ENCODE measurements at regions not wholly inside any gene's neighbourhood (a gene's known extent, or its start where the extent isn't known, plus 50 kb on each side); places are given as distances from the start of the nearest gene placed in this dataset.

GRCh38 chr13:39942552-39943273 lies 287.3 kb downstream of the COG6 start:
- H3K9ac ChIP-seq (ENCODE audit: low read length) = no peak overlapping the region
- no peaks in the 10 kb centered on the region for H3K27me3 ChIP-seq (ENCODE audit: control insufficient read depth in 1 of 2, insufficient read depth in 2 of 2, low read length in 2 of 2)
- no peak overlapping the region for H3K27ac ChIP-seq (ENCODE audit: low read depth, low read length)
- H3K36me3 ChIP-seq (ENCODE audit: insufficient read depth, low read length) = no peaks in the 10 kb centered on the region
- H3K9me3 ChIP-seq (ENCODE audit: low read length) = no peaks in the 10 kb centered on the region
- no peak overlapping the region for H3K4me3 ChIP-seq (ENCODE audit: low read depth in 1 of 2, low read length in 2 of 2)
- H3K4me1 ChIP-seq (ENCODE audit: insufficient read depth, low read length) = no peaks in the 10 kb centered on the region

- H3K4me1 ChIP-seq (ENCODE audit: insufficient read depth, low read length) = no peaks in the 10 kb centered on the region
- H3K9me3 ChIP-seq (ENCODE audit: low read length) = no peaks in the 10 kb centered on the region
- no peaks in the 10 kb centered on the region for H3K36me3 ChIP-seq (ENCODE audit: insufficient read depth, low read length)
- no peak overlapping the region for H3K27ac ChIP-seq (ENCODE audit: low read depth, low read length)
- no peaks in the 10 kb centered on the region for H3K27me3 ChIP-seq (ENCODE audit: control insufficient read depth in 1 of 2, insufficient read depth in 2 of 2, low read length in 2 of 2)
- H3K9ac ChIP-seq (ENCODE audit: low read length) = no peak overlapping the region
- no peak overlapping the region for H3K4me3 ChIP-seq (ENCODE audit: low read depth in 1 of 2, low read length in 2 of 2)
Measured at GRCh38 chr13:39943711-39944110, 288.2 kb downstream of the COG6 start.

GRCh38 chr13:39945226-39945625 lies 289.8 kb downstream of the COG6 start:
- H3K4me3 ChIP-seq (ENCODE audit: low read depth in 1 of 2, low read length in 2 of 2) = no peak overlapping the region
- H3K4me1 ChIP-seq (ENCODE audit: insufficient read depth, low read length) = no peaks in the 10 kb centered on the region
- H3K27ac ChIP-seq (ENCODE audit: low read depth, low read length) = no peak overlapping the region
- no peaks in the 10 kb centered on the region for H3K9me3 ChIP-seq (ENCODE audit: low read length)
- H3K36me3 ChIP-seq (ENCODE audit: insufficient read depth, low read length) = no peaks in the 10 kb centered on the region
- H3K9ac ChIP-seq (ENCODE audit: low read length) = no peak overlapping the region
- no peaks in the 10 kb centered on the region for H3K27me3 ChIP-seq (ENCODE audit: control insufficient read depth in 1 of 2, insufficient read depth in 2 of 2, low read length in 2 of 2)

- Histone ChIP-seq H3K9me3 (ENCODE audit: low read length) (no peaks in the 10 kb centered on the region), H3K27ac (ENCODE audit: low read depth, low read length) (no peak overlapping the region), H3K4me1 (ENCODE audit: insufficient read depth, low read length) (no peaks in the 10 kb centered on the region), H3K27me3 (ENCODE audit: control insufficient read depth in 1 of 2, insufficient read depth in 2 of 2, low read length in 2 of 2) (no peaks in the 10 kb centered on the region), H3K9ac (ENCODE audit: low read length) (no peak overlapping the region), H3K36me3 (ENCODE audit: insufficient read depth, low read length) (no peaks in the 10 kb centered on the region), H3K4me3 (ENCODE audit: low read depth in 1 of 2, low read length in 2 of 2) (no peak overlapping the region)
Measured at GRCh38 chr13:39946769-39947168, 291.3 kb downstream of the COG6 start.

GRCh38 chr13:39951301-39951700 lies 295.8 kb downstream of the COG6 start:
- H3K4me1 ChIP-seq (ENCODE audit: insufficient read depth, low read length) = peaks cover 8% of the 10 kb centered on the region
- no peak overlapping the region for H3K27ac ChIP-seq (ENCODE audit: low read depth, low read length)
- H3K27me3 ChIP-seq (ENCODE audit: control insufficient read depth in 1 of 2, insufficient read depth in 2 of 2, low read length in 2 of 2) = no peaks in the 10 kb centered on the region
- no peak overlapping the region for H3K4me3 ChIP-seq (ENCODE audit: low read depth in 1 of 2, low read length in 2 of 2)
- H3K36me3 ChIP-seq (ENCODE audit: insufficient read depth, low read length) = no peaks in the 10 kb centered on the region
- no peaks in the 10 kb centered on the region for H3K9me3 ChIP-seq (ENCODE audit: low read length)
- no peak overlapping the region for H3K9ac ChIP-seq (ENCODE audit: low read length)

GRCh38 chr13:39952249-39953233 lies 297.1 kb downstream of the COG6 start:
- Histone ChIP-seq H3K36me3 (ENCODE audit: insufficient read depth, low read length) (no peaks in the 10 kb centered on the region), H3K9ac (ENCODE audit: low read length) (no peak overlapping the region), H3K9me3 (ENCODE audit: low read length) (no peaks in the 10 kb centered on the region), H3K27me3 (ENCODE audit: control insufficient read depth in 1 of 2, insufficient read depth in 2 of 2, low read length in 2 of 2) (no peaks in the 10 kb centered on the region), H3K4me3 (ENCODE audit: low read depth in 1 of 2, low read length in 2 of 2) (no peak overlapping the region), H3K27ac (ENCODE audit: low read depth, low read length) (no peak overlapping the region), H3K4me1 (ENCODE audit: insufficient read depth, low read length) (peaks cover 8% of the 10 kb centered on the region)

- H3K27ac ChIP-seq (ENCODE audit: low read depth, low read length) = no peak overlapping the region
- H3K4me1 ChIP-seq (ENCODE audit: insufficient read depth, low read length) = peaks cover 8% of the 10 kb centered on the region
- H3K9ac ChIP-seq (ENCODE audit: low read length) = no peak overlapping the region
- no peaks in the 10 kb centered on the region for H3K27me3 ChIP-seq (ENCODE audit: control insufficient read depth in 1 of 2, insufficient read depth in 2 of 2, low read length in 2 of 2)
- no peak overlapping the region for H3K4me3 ChIP-seq (ENCODE audit: low read depth in 1 of 2, low read length in 2 of 2)
- H3K36me3 ChIP-seq (ENCODE audit: insufficient read depth, low read length) = no peaks in the 10 kb centered on the region
- H3K9me3 ChIP-seq (ENCODE audit: low read length) = no peaks in the 10 kb centered on the region
Measured at GRCh38 chr13:39954476-39954875, 299.0 kb downstream of the COG6 start.

GRCh38 chr13:39955560-39955959 lies 300.1 kb downstream of the COG6 start:
- H3K36me3 ChIP-seq (ENCODE audit: insufficient read depth, low read length) = no peaks in the 10 kb centered on the region
- no peaks in the 10 kb centered on the region for H3K27me3 ChIP-seq (ENCODE audit: control insufficient read depth in 1 of 2, insufficient read depth in 2 of 2, low read length in 2 of 2)
- H3K27ac ChIP-seq (ENCODE audit: low read depth, low read length) = no peak overlapping the region
- H3K9ac ChIP-seq (ENCODE audit: low read length) = no peak overlapping the region
- no peak overlapping the region for H3K4me3 ChIP-seq (ENCODE audit: low read depth in 1 of 2, low read length in 2 of 2)
- H3K4me1 ChIP-seq (ENCODE audit: insufficient read depth, low read length) = peaks cover 8% of the 10 kb centered on the region
- no peaks in the 10 kb centered on the region for H3K9me3 ChIP-seq (ENCODE audit: low read length)

GRCh38 chr13:39956036-39956435 lies 300.6 kb downstream of the COG6 start:
- H3K27ac ChIP-seq (ENCODE audit: low read depth, low read length) = no peak overlapping the region
- H3K4me1 ChIP-seq (ENCODE audit: insufficient read depth, low read length) = peaks cover 8% of the 10 kb centered on the region
- no peaks in the 10 kb centered on the region for H3K36me3 ChIP-seq (ENCODE audit: insufficient read depth, low read length)
- H3K4me3 ChIP-seq (ENCODE audit: low read depth in 1 of 2, low read length in 2 of 2) = no peak overlapping the region
- no peaks in the 10 kb centered on the region for H3K27me3 ChIP-seq (ENCODE audit: control insufficient read depth in 1 of 2, insufficient read depth in 2 of 2, low read length in 2 of 2)
- no peaks in the 10 kb centered on the region for H3K9me3 ChIP-seq (ENCODE audit: low read length)
- H3K9ac ChIP-seq (ENCODE audit: low read length) = no peak overlapping the region

GRCh38 chr13:39957868-39958677 lies 302.6 kb downstream of the COG6 start:
- no peaks in the 10 kb centered on the region for H3K4me1 ChIP-seq (ENCODE audit: insufficient read depth, low read length)
- no peaks in the 10 kb centered on the region for H3K36me3 ChIP-seq (ENCODE audit: insufficient read depth, low read length)
- H3K9me3 ChIP-seq (ENCODE audit: low read length) = no peaks in the 10 kb centered on the region
- H3K27me3 ChIP-seq (ENCODE audit: control insufficient read depth in 1 of 2, insufficient read depth in 2 of 2, low read length in 2 of 2) = no peaks in the 10 kb centered on the region
- no peak overlapping the region for H3K27ac ChIP-seq (ENCODE audit: low read depth, low read length)
- no peak overlapping the region for H3K4me3 ChIP-seq (ENCODE audit: low read depth in 1 of 2, low read length in 2 of 2)
- no peak overlapping the region for H3K9ac ChIP-seq (ENCODE audit: low read length)

GRCh38 chr13:39959497-39960144 lies 304.2 kb downstream of the COG6 start:
- no peak overlapping the region for H3K9ac ChIP-seq (ENCODE audit: low read length)

More at GRCh38 chr13:39959497-39960144, 304.2 kb downstream of the COG6 start:
- H3K4me1 ChIP-seq (ENCODE audit: insufficient read depth, low read length) = no peaks in the 10 kb centered on the region
- H3K9me3 ChIP-seq (ENCODE audit: low read length) = no peaks in the 10 kb centered on the region
- no peaks in the 10 kb centered on the region for H3K27me3 ChIP-seq (ENCODE audit: control insufficient read depth in 1 of 2, insufficient read depth in 2 of 2, low read length in 2 of 2)
- H3K4me3 ChIP-seq (ENCODE audit: low read depth in 1 of 2, low read length in 2 of 2) = no peak overlapping the region
- H3K27ac ChIP-seq (ENCODE audit: low read depth, low read length) = no peak overlapping the region
- no peaks in the 10 kb centered on the region for H3K36me3 ChIP-seq (ENCODE audit: insufficient read depth, low read length)

Data from muscle layer of colon (tissue), 2 donors.